Mucosa of descending colon (tissue), 3 donors: ENCODE measurements at regions not wholly inside any gene's neighbourhood (a gene's known extent, or its start where the extent isn't known, plus 50 kb on each side); places are given as distances from the start of the nearest gene placed in this dataset.

Experiments used
- ATAC-seq: fragments of 200-7000 bp; cut with Tn5 transposase; one replicate; pipeline ENCODE4 v1.9.1; 2020; ENCODE audit warnings: mild to moderate bottlenecking, moderate library complexity
- DNase-seq, 3 donors: peaks; one replicate each; pipeline ENCODE4 v3.0.0-alpha.2; 2020
- H3K36me3 ChIP-seq: fragments of 200-600 bp; one replicate; pipeline ENCODE4 v1.8.0; 2021; ENCODE audit warnings: low read depth, mild to moderate bottlenecking
- H3K4me1 ChIP-seq: fragments of 200-600 bp; one replicate; pipeline ENCODE4 v1.8.0; 2021; ENCODE audit warnings: low read depth, mild to moderate bottlenecking
- H3K4me3 ChIP-seq: fragments of 200-600 bp; one replicate; pipeline ENCODE4 v1.8.0; 2021; ENCODE audit warnings: mild to moderate bottlenecking
- H3K9me3 ChIP-seq: fragments of 200-600 bp; one replicate; pipeline ENCODE4 v1.8.0; 2021; ENCODE audit warnings: mild to moderate bottlenecking
- intact Hi-C, 2 donors: fragments of 100-400 bp; cut with DNase I in 1 of 2; cut with micrococcal nuclease in 1 of 2; formaldehyde crosslinking; loops; one replicate each; pipeline versions ENCODE4 v1.11.0 to v1.11.1; 2022; cut with DNase I, micrococcal nuclease
- TF ChIP-seq, protein P1 (sequence below): fragments of 200-600 bp; IDR thresholded peaks from one replicate; pipeline ENCODE4 v1.8.0; 2022; ENCODE audit warnings: antibody characterized with exemption, mild to moderate bottlenecking
- donor health status: DM: no; HTN: no; CAD: no; lungs with moderate emphysema.
- donor health status: DM: no; HTN: no; CAD: no.
- donor health status: DM: no; HTN: yes; CAD: no.

GRCh38 chr1:193741228-193741627, 554.8 kb upstream of the B3GALT2 start:
- H3K36me3 ChIP-seq, result no peaks in the 10 kb centered on the region
- H3K4me1 ChIP-seq, result no peaks in the 10 kb centered on the region
- H3K4me3 ChIP-seq, result no peak overlapping the region
- no peak for DNase-seq
- no peak for ATAC-seq
- TF ChIP-seq, protein P1, sequence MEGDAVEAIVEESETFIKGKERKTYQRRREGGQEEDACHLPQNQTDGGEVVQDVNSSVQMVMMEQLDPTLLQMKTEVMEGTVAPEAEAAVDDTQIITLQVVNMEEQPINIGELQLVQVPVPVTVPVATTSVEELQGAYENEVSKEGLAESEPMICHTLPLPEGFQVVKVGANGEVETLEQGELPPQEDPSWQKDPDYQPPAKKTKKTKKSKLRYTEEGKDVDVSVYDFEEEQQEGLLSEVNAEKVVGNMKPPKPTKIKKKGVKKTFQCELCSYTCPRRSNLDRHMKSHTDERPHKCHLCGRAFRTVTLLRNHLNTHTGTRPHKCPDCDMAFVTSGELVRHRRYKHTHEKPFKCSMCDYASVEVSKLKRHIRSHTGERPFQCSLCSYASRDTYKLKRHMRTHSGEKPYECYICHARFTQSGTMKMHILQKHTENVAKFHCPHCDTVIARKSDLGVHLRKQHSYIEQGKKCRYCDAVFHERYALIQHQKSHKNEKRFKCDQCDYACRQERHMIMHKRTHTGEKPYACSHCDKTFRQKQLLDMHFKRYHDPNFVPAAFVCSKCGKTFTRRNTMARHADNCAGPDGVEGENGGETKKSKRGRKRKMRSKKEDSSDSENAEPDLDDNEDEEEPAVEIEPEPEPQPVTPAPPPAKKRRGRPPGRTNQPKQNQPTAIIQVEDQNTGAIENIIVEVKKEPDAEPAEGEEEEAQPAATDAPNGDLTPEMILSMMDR, result no peak
- intact Hi-C loops, result no loop called here
- H3K9me3 ChIP-seq, result no peaks in the 10 kb centered on the region

GRCh38 chr1:193740762-193741161, 554.3 kb upstream of the B3GALT2 start:
- DNase-seq (no peak), ATAC-seq (no peak)
- intact Hi-C loops, result no loop called here
- Histone ChIP-seq H3K4me1 (no peaks in the 10 kb centered on the region), H3K4me3 (no peak overlapping the region), H3K36me3 (no peaks in the 10 kb centered on the region), H3K9me3 (no peaks in the 10 kb centered on the region)
- TF ChIP-seq, protein P1, result no peak

DNA sequence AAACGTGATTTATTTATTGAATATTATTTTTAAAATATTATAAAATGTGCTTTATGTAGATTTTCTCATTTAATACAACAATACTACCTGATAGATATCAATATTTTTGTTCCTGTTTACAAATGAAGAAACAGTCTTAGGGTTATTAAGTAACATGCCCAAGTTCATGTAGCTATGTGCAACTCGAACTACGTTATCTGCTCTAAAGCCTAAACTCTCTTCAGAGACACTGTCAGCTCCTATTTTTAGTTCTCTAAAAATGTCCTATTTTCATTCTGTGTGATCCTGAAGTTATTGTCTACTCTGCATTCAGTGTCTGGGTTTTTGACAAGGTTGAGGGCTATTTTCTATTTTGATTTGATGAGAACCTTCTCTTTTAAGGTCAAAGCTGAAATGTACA, 550.1 kb upstream of the B3GALT2 start:
- no peak for ATAC-seq
- no peaks in the 10 kb centered on the region for H3K9me3 ChIP-seq
- TF ChIP-seq, protein P1, result no peak
- no peaks in the 10 kb centered on the region for H3K36me3 ChIP-seq
- H3K4me3 ChIP-seq, result no peak overlapping the region
- no peak for DNase-seq
- intact Hi-C loops, result no loop called here
- no peaks in the 10 kb centered on the region for H3K4me1 ChIP-seq

GRCh38 chr1:193733674-193734073, 547.3 kb upstream of the B3GALT2 start:
- Histone ChIP-seq H3K4me3 (no peak overlapping the region), H3K36me3 (no peaks in the 10 kb centered on the region), H3K9me3 (no peaks in the 10 kb centered on the region), H3K4me1 (no peaks in the 10 kb centered on the region)
- TF ChIP-seq, protein P1, result no peak
- ATAC-seq, result no peak
- intact Hi-C loops, result no loop called here
- no peak for DNase-seq

DNA sequence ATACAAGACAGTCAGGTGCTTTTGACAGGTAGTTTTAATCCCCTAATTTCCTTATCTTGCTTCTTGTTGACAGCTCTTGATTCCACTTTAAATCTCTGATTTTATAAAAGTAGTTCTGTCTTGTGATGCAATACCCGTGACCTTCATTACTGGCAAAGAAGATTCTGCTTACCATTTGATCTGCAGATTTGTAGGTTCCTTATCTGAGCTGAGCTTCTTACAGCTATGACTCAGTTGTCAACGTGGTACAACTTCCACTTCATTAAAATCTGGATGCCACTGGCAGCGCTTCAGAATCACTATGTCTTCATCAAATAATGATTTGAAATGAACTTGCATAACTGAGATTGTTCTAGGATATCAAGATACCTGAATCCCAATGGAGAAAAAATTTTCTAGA, 543.6 kb upstream of the B3GALT2 start:
- TF ChIP-seq, protein P1, result no peak
- Histone ChIP-seq H3K4me3 (no peak overlapping the region), H3K9me3 (no peaks in the 10 kb centered on the region), H3K4me1 (no peaks in the 10 kb centered on the region), H3K36me3 (no peaks in the 10 kb centered on the region)
- intact Hi-C loops, result no loop called here
- ATAC-seq, result no peak
- DNase-seq, result no peak

- ATAC-seq, result peak; percentile 42
- intact Hi-C loops, result no loop called here
- TF ChIP-seq, protein P1, result no peak
- peak in 1 of 3 donors; percentile 26 for DNase-seq
- Histone ChIP-seq H3K4me1 (no peaks in the 10 kb centered on the region), H3K36me3 (no peaks in the 10 kb centered on the region), H3K4me3 (no peak overlapping the region), H3K9me3 (no peaks in the 10 kb centered on the region)
These were observed 543.0 kb upstream of the B3GALT2 start for GRCh38 chr1:193729429-193729828.
